ENCODE measurements at regions not wholly inside any gene's neighbourhood (a gene's known extent, or its start where the extent isn't known, plus 50 kb on each side); places are given as distances from the start of the nearest gene placed in this dataset.

DNA sequence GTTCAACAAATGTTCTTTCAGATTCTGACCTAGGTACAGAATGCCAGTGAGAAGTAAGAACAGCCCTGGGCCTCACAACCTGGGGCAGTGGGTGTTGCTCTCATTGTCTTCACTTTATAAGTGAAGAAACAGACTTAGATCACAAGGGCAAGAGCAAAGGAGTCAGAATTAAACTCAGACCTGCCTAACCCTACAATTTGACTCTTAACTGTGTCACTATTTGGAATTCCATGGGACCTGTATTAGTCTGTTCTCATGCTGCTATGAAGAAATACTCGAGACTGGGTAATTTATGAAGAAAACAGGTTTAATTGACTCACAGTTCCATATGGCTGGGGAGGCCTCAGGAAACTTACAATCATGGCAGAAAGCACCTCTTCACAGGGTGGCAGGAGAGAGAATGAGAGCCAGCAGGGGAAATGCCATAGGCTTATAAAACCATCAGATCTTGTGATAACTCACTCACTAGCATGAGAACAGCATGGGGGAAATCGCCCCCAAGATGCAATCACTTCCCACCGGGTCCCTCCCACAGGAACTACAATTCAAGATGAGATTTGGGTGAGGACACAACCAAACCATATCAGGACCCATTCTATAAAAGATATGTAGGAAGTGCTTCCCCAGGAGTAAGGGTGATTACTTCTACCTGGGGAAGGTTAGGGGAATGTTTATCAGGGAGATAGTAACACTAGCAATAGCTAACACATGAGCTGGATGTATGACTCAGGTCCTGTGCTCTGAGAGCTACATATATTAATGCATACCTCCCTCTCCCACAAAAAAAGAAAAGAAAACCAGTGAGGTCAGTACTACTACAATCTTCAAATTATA is 270.1 kb downstream of the SOX9 start:
- peak in 1 of 2 experiments; percentile 36 for DNase-seq (ENCODE audit: low read depth in 2 of 2)

DNA sequence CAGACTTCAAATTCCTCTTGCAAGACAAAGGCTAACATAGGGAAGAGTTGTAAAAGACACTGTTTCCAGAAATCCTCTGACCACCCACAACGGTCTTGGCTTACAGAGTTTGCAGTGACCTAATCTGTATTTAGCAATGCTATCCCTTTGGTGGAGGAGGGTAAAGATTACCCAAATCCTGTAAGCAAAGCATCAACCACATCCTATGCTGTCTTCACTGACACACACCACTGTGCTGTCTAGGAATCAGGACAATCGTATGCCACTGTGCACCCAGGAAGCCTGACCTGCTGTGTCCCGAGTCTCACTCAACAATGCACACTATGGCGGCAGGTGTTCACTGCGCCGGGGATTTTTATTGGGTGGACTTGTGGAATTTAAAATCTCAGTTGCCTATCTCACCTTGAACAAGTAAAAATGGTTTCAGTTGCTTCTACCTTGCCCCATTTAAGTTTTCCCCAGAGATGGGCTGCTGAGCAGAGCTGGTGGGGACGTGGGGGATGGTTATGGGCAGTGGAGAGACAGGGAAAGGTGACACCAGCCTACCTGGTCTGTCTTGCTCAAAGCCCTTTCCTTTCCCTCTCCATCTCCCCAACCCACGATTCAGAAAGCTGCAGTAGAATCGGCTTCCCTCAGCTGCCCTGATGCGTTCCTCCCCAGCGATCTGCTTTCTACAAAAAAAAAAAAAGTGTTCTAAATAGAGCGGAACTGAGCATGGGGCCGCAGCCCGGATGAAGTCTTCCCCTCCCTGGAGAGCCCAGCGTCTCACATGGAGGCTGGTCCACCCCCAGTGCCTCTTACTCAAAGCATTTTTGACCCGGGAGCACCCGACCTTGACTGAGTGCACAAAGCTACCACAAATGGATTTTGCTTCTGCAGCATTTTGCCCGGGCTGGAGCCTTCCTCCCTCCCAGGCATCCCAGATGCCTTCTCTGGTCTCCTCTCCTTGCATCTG is 271.5 kb downstream of the SOX9 start:
- DNase-seq (ENCODE audit: low read depth in 2 of 2), result peak; percentile 56 to 65

DNA sequence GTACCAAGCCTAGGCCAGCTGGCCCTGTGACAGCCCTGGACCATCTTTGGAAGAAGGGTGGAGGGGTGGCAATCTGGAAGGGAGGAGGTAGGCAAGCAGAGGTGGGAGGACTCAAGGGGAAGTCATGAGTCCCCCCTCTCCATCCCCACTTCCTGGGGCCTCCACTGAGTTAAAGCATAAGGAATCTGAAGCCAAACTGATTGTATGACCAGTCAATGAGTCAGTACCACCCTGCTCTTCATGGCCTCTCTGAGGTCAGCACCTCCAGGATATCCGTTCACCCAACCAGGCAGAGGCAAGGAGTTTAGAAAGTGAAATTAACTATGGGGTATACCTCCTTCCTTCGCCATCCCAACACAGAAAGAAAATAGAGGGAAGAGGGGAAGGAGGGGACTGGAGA is 272.7 kb downstream of the SOX9 start:
- no peak for DNase-seq (ENCODE audit: low read depth in 2 of 2)

DNA sequence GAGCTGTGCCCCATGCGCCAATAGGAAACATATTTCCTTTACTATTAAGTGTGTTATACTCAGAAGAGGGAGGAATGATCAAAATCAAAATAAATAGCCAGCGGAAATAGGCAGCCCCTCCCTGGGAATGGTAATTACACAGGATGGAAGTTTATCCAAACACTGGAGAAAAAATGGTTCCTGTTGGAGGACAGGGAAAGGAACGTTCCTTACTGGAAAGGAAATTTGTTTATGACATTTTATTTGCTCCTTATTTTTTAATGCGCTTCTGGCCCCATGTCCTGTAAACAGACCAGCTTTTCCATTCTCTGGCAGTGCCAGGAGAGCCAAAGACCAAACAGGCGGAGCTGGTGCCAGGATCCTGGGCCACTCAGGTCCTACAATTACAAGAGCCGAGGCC is 273.7 kb downstream of the SOX9 start:
- DNase-seq (ENCODE audit: low read depth in 2 of 2), result no peak

DNA sequence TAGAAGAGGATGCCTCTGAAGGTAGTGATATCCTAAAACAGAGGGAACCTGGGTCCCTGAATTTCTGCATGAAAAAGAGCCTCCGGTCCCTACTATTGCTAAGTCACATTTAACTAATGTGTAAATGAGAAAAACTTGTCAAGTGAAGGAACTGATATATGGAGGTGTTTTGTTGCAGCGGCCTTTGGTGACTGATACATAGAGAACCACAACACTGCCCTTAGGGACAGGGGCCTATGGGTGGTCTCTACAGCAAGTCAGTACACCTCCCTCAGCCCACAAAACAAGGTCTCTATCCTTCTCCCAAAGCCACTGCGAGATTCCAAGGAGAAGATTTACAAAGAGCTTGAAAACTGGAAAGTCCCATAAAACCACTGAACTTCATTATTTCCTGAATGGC is 275.3 kb downstream of the SOX9 start:
- no peak for DNase-seq (ENCODE audit: low read depth in 2 of 2)

DNA sequence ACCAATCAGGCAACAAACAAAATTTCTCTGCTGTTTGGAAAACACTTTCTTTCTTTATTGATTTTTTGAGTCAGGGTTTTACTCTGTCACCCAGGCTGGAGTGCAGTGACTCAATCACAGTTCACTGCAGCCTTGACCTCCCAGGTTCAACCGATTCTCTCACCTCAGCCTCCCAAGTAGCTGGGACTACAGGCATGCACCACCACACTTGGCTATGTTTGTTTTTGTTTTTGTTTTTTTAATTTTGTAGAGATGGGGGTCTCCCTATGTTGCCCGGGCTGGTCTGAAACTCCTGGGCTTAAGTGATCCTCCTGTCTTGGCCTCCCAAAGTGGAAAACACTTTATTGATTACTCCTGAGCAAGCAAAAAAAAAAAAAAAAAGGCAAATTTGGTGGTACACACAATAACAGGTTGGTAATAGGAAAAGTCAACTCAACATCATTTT is 276.4 kb downstream of the SOX9 start:
- DNase-seq (ENCODE audit: low read depth in 2 of 2), result no peak

DNA sequence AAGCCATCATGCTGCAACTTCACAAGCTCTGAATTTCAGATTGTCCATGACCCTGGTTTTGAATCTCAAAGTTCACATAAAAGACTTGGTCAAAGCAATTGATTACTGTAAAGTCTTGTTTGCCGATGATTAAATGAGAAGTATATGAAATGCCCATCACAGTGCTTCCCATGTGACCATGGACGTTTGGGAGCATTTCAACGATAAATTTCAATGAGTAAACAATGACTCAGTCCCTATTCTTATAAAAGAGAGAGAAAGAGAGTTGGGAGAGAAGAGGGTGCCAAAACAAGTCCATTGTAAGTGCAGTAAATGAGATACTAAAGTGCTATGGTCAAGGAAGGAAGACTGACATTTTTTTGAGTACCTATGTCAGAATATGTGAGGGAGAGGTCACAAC is 276.9 kb downstream of the SOX9 start:
- no peak for DNase-seq (ENCODE audit: low read depth in 2 of 2)

DNA sequence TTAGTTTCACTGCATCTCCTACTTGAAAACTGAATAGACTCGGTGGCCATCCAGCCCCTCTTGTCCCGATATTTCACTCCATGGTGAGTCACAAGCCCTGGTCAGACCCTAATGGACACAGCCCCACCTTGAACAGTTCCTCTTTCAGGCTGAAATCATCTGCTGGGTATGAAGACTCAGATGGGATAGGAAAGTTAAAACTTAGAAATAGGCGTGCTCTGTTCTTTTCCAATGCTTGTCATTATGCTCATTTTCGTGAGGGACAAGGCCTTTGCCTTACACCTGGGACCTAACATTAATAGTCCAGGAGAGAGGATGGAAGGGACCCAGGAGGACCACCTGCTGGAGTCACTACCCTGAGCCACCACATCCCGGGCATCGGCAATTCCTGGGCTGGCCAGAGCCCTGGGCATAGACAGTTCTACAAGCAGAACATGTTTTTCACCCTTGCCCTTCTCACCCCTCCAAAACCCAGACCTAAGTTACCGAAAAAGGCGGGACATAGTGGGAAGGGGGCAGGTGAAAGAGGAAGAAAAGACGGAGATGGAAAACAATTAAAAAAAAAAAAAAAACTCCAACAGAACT is 278.3 kb downstream of the SOX9 start:
- no peak for DNase-seq (ENCODE audit: low read depth in 2 of 2)

DNA sequence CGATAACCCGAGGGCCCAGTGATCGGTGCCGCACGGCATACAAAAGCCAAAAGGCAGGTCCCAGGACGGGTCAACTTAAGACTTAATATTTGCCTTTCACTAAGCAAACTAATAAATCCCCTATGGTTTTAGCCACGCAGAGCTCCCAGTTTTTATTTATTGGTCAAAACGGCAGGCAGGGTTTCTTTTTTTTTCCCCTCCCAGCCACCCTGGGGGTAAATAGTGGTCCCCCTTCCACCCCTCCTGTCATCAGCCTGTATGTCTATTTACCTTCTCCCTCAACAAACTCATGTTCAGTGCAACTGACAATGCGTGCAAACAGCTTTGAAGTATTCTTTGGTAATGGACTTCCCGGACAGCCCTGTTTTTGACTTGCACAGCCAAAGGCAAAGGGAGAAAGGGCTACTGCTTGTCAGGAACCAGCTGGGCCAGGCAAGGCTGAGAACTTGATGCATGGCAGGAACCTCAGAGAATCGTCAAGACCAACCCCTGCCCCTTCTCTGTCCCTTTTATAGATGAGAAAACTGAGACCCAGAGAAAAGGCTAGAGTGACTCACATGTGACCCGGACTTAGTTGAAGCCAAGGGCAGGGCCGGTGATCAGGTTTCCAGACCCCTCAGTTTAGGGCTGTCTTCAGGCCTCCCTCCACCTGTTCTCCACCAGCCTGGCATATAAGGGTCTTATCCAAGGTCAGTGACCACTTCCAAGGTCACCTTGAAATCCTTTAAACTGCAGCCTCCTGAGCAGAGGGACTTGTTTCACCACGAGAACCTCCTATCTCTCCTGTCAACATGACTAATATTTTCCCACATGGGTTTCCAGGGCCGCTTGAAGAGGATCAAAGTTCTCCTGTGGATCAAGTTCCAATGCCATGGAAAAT is 279.0 kb downstream of the SOX9 start:
- DNase-seq (ENCODE audit: low read depth in 2 of 2), result no peak

DNA sequence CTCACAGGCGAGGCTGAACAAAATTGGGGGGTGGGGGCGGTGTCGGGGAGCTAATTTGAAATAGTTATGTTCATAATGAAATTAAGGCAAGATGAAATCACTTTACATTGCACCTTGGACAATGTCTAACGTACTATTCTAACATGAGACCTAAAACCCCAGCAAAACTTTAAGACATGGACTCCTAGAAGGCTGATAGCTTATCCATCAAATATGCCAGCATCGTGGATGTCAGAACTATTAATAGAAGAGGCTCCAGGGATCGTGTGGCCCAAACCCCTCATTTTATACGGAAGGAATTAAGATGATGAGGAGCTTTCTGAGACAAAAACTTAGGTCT is 279.6 kb downstream of the SOX9 start:
- no peak for DNase-seq (ENCODE audit: low read depth in 2 of 2)

DNA sequence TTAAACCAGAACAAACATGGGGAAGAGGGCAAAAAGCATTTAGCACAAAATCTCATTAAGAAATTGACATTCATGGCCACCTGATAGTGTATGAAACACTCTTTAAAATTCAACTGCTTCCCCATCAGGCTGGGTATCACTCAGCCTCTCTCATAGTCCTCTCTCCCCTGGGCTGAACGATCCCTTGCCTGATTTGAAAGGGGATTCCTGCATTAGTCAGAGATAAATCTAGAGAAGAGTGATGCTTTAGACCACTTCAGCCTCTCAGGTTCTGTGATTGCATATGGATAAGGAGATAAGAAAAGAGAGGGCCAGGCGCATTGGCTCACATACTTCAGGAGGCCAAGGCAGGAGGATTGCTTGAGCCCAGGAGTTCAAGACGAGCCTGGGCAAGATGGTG is 280.0 kb downstream of the SOX9 start:
- no peak for DNase-seq (ENCODE audit: low read depth in 2 of 2)

DNA sequence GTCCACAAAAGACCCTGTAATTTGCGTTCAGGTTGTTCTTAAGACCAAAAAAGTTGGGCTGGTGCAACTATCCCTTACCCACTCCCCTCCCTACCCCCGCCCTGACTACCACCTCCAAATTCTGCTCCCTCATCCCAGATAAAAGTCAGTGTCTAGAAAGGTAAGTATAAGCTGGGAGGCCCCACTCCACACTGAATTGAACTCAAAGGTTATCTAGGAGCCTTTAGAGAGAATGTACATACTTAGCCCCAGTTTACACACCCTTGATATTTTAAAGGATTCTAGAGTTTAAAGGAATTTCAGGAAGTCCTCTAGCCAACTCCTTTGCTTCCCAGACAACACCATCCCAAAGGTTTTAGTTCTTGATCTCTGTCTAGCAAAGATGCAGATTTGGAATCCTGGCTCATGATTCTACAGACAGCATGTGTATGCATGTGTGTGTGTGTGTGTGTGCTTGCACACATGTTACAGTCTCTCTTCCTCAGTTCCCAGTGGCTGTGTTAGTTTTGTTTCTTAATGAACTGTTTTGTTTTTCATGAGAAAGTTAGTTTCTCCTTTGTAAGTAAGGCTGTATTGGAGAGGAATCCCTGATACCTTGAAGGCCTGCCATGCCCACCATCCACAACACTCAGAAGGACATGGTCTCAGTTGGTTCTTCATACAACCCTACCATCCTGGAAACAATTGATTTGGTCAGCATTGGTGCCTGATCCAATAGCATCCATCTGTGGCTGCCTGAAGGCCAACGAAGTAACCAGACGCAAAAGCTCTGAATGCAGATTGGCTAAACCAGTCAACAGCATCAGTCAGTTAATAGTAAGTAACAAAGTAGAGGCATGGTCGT is 281.3 kb downstream of the SOX9 start:
- DNase-seq (ENCODE audit: low read depth in 2 of 2), result no peak

DNA sequence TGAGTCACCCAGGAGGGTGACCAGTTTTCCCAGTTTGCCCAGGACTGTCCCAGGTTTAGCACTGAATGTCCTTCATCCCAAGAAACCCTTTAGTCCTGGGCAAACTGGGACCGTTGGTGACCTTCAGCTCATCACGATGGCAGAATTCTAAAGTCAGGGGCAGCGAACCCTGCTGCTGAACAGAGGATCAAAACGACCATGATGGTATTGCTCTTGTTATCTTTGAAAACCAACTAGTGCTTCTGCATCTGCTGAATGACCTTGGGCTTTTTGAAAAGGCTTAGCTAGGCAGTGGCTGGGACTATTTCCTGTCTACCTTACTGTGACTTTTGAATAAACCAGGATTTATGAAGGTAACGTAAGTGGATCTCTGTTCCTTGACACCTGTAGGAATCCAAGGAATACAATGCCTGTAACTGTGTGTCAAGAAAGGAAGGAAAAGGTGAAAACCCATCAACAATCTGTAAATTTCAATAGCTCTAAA is 281.9 kb downstream of the SOX9 start:
- no peak for DNase-seq (ENCODE audit: low read depth in 2 of 2)

DNA sequence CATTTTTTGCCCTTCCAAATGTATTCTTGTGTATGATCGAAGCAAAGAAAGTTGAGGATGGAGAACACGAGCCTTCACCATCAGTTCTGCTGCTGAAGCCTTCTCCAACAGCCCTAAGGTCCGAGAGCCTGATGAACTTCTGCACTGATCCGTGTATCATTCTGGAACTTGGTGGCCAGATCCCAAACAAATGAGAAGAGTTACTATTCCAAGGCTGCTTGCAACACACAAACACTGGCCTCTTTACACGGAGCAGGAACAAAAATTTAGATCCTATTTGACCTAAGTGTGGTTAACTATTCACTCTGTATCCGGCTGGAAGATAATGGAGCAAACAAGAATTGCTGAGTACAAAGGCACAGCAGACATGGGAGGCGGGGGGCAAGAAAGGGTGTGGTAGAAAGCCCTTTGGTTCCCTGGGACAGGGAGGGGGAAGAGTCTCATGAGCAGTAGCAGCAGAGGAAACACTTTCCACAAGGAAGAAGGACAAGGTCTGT is 282.9 kb downstream of the SOX9 start:
- DNase-seq (ENCODE audit: low read depth in 2 of 2), result no peak

DNA sequence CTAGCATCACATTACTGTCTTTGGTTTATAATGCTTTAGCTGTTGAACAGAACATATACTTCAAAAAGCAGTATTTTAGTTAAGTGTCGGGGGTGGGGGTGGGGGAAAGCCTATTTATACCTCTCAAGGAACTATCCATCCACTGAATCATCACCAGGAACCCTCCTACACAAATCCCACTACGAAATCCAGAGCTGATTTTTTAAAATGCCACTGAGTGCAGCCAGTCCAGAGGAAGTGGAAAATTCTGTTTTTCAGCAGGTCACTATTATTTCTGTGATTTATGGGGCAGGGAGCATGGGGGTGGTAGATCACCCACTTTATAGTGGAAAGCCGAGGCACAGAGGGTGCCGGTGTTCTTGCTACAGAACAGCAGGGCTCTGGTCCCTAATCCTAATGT is 284.1 kb downstream of the SOX9 start:
- DNase-seq (ENCODE audit: low read depth in 2 of 2), result peak; percentile 36 to 47

DNA sequence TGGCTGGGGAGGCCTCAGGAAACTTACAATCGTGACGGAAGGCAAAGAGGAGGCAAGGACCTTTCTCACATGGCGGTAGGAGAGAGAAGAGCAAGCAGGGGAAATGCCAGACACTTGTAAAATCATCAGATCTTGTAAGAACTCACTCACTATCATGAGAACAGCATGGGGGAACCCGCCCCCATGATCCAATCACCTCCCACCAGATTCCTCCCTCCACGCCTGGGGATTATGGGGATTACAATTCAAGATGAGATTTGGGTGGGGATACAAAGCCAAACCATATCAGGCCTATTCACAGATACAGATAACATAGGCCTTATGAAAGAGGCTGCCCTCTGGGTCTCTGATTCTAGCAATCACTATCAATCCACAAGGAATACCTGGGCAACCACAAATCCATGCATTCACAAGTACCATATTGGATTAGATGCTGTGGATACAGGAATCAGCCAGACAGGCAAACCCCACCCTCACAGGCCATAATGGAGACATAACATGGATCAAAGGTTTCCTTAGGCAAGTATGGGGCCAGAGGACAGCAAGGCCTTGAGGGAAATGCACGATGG is 284.9 kb downstream of the SOX9 start:
- DNase-seq (ENCODE audit: low read depth in 2 of 2), result no peak

DNA sequence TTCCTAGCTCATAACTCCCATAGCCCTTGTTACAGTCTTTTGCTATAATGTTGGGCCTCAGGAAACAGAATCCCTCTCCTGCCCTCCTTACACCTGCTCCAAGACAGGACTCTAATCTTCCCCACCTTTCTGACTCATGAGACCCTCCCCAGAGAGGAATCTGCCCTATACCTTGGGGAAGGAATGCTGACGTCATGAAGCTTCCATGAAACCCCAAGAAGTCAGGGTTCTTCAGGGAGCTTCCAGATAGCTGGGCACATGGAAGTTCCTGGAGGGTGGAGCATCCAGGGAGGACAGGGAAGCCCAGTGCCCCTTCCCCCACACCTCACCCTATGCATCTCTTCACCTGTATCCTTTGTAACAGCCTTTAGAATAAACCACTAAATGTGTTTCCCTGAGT is 285.7 kb downstream of the SOX9 start:
- DNase-seq (ENCODE audit: low read depth in 2 of 2), result no peak

DNA sequence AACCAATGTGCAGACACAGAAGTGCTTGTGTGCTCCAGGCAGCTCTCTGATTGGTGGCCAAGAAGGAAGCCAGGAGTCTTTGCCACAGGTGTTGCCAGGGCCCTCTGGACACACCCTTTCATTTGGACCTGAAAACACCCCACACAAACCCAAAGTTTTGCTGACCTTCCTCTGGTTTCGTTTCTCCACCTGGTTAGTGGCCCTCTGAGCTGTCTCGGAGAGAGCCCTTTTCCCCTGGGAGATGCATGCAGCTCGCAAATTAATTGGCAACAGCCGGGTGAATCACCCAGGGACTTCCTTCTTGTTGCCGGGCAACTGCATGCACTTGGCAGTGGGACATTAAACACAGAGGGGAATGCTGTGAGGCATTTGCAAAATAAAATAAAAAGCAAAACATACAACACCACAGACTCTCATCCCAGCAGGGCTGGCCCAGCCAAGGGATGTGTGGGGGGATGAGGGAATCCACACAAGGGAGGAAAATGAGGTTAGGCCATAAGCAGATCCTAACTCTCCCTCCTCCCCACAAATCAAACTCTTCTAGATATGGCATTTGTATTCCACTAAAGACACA is 286.6 kb downstream of the SOX9 start:
- peak; percentile 93 to 94 for DNase-seq (ENCODE audit: low read depth in 2 of 2)

DNA sequence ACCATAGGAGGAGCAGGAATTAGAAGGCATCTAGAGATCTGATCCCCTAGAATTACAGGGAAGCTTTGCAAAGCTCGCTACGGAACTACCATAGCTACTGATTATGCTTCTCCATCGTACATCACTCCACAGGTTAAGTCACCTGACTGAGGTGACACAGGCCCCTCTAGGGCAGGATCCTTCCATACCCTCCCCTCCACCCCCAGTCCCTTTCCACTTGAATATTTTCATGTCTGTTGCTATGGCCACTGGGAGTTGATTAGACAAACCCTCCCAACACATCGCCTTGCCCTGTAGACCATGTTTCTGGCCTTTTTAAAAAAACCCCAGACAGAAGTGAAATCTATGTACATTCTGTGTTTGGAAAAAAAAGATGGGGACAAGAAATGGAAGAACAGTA is 287.1 kb downstream of the SOX9 start:
- DNase-seq (ENCODE audit: low read depth in 2 of 2), result no peak

DNA sequence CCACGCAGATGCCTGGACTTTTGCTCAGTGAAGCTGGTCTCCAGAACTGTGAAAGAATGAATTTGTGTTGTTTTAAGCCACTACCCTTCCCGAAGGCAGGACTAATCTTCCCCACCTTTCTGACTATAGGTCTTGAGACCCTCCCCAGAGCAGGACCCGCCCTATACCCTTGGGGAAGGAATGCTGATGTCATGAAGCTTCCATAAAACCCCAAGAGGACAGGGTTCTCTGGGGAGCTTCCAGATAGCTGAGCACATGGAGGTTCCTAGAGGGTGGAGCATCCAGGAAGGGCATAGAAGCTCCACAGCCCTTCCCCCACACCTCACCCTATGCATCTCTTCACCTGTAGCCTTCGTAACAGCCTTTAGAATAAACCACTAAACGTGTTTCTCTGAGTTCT is 287.8 kb downstream of the SOX9 start:
- DNase-seq (ENCODE audit: low read depth in 2 of 2), result no peak
